T-helper 1 cell treated with Interleukin-12 subunit alpha and Interleukin-12 subunit beta and Interleukin-4 antibody, amounts not matched to agents 30 ng/mL and 1 ng/mL, for 36 hours (primary cell): ENCODE measurements at regions not wholly inside any gene's neighbourhood (a gene's known extent, or its start where the extent isn't known, plus 50 kb on each side); places are given as distances from the start of the nearest gene placed in this dataset.
"Not testable (repeated sequence)": the region's sequence is repeated elsewhere in the genome, so short reads cannot be mapped to it uniquely, and the experiment has no call there.

Experiments used
- intact Hi-C: fragments of 100-400 bp; cut with micrococcal nuclease; formaldehyde crosslinking; loops from one replicate; pipeline ENCODE4 v1.15.1; 2024

GRCh38 chr6:6479785-6480184, 108.7 kb upstream of the LY86 start:
- intact Hi-C loops: no loop called here

GRCh38 chr6:6482256-6482655, 106.3 kb upstream of the LY86 start:
- intact Hi-C loops: no loop called here

- intact Hi-C loops: no loop called here
Observed at GRCh38 chr6:6483168-6483567, 105.4 kb upstream of the LY86 start.

- intact Hi-C loops: no loop called here
Observed at GRCh38 chr6:6483733-6484132, 104.8 kb upstream of the LY86 start.

- intact Hi-C loops: no loop called here
Observed at GRCh38 chr6:6484681-6485080, 103.8 kb upstream of the LY86 start.

- intact Hi-C loops: no loop called here
Observed at GRCh38 chr6:6486595-6486994, 101.9 kb upstream of the LY86 start.

- intact Hi-C loops: no loop called here
Observed at GRCh38 chr6:6491761-6492160, 96.8 kb upstream of the LY86 start.

- intact Hi-C loops: no loop called here
Observed at GRCh38 chr6:6492675-6493074, 95.8 kb upstream of the LY86 start.

- intact Hi-C loops: not testable (repeated sequence)
Observed at GRCh38 chr6:6494139-6494538, 94.4 kb upstream of the LY86 start.

- intact Hi-C loops: no loop called here
Observed at GRCh38 chr6:6494677-6495076, 93.8 kb upstream of the LY86 start.

GRCh38 chr6:6495851-6496250, 92.7 kb upstream of the LY86 start:
- intact Hi-C loops: no loop called here

GRCh38 chr6:6497541-6497940, 91.0 kb upstream of the LY86 start:
- intact Hi-C loops: no loop called here

- intact Hi-C loops: no loop called here
Observed at GRCh38 chr6:6497976-6498375, 90.5 kb upstream of the LY86 start.

GRCh38 chr6:6503191-6503590, 85.3 kb upstream of the LY86 start:
- intact Hi-C loops: no loop called here

GRCh38 chr6:6505111-6505510, 83.4 kb upstream of the LY86 start:
- intact Hi-C loops: no loop called here

GRCh38 chr6:6508643-6509042, 79.9 kb upstream of the LY86 start:
- intact Hi-C loops: no loop called here

GRCh38 chr6:6509284-6509683, 79.2 kb upstream of the LY86 start:
- intact Hi-C loops: no loop called here

GRCh38 chr6:6512711-6513110, 75.8 kb upstream of the LY86 start:
- intact Hi-C loops: no loop called here

- intact Hi-C loops: loop anchor here (1.0 to 5.0 kb wide), 2 partner anchors 31 to 534 kb away; no protein-coding TSS in a partner anchor
Observed at GRCh38 chr6:6515691-6516607, 72.6 kb upstream of the LY86 start.

GRCh38 chr6:6516666-6517458, 71.7 kb upstream of the LY86 start:
- intact Hi-C loops: loop anchor here (5.0 kb wide), 1 partner anchor 535 kb away; no protein-coding TSS in a partner anchor

- intact Hi-C loops: loop anchor here (5.0 kb wide), 1 partner anchor 537 kb away; no protein-coding TSS in a partner anchor
Observed at GRCh38 chr6:6518631-6519427, 69.7 kb upstream of the LY86 start.
